Lower lobe of right lung (tissue), 2 donors: ENCODE measurements at regions not wholly inside any gene's neighbourhood (a gene's known extent, or its start where the extent isn't known, plus 50 kb on each side); places are given as distances from the start of the nearest gene placed in this dataset.

Experiments used
- ATAC-seq, 2 donors: fragments of 200-7000 bp; cut with Tn5 transposase; one replicate each; pipeline ENCODE4 v1.9.1; 2020 to 2022; ENCODE audit warnings: mild to moderate bottlenecking in 2 of 2, moderate library complexity in 2 of 2
- DNase-seq: peaks from one replicate; pipeline ENCODE4 v3.0.0-alpha.2; 2020
- H3K27ac ChIP-seq: fragments of 200-600 bp; one replicate; pipeline ENCODE4 v1.8.0; 2022
- H3K27me3 ChIP-seq: fragments of 200-600 bp; one replicate; pipeline ENCODE4 v1.8.0; 2022; ENCODE audit warnings: low read depth
- H3K36me3 ChIP-seq: fragments of 200-600 bp; one replicate; pipeline ENCODE4 v1.8.0; 2022; ENCODE audit warnings: mild to moderate bottlenecking
- H3K4me1 ChIP-seq: fragments of 200-600 bp; one replicate; pipeline ENCODE4 v1.8.0; 2022
- H3K4me3 ChIP-seq: fragments of 200-600 bp; one replicate; pipeline ENCODE4 v1.8.0; 2022; ENCODE audit warnings: mild to moderate bottlenecking
- H3K9me3 ChIP-seq: fragments of 200-600 bp; one replicate; pipeline ENCODE4 v1.8.0; 2022
- intact Hi-C: fragments of 100-400 bp; cut with DNase I; formaldehyde crosslinking; loops from one replicate; pipeline ENCODE4 v1.11.0; 2022
- TF ChIP-seq, protein P1 (sequence below): fragments of 200-600 bp; IDR thresholded peaks from one replicate; pipeline ENCODE4 v1.8.0; 2022; ENCODE audit warnings: antibody characterized with exemption, mild to moderate bottlenecking
- donor health status: DM: no; HTN: yes; CAD: no; lungs with severe emphysema.

DNA sequence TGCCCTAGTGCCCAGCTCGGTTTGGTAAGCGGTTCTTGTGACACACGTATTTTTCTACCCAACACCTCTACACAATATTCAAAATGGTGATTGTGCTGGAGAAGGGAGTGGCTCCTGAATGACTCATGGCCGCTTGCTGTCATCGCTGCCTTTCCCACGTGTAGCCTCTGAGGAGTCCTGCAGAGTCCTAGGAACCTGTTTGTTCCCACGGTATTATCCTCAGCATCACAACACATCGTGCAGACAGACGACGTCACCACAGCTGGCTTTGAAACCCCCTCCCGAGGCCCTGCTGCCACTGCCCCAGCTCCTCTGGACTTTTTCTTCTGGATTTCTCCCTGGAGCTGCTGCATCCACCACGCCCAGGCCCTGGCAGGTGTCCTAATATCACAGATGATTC, 353.5 kb downstream of the SMOC2 start:
- H3K36me3 ChIP-seq = no peaks in the 10 kb centered on the region
- no peak for ATAC-seq
- H3K4me3 ChIP-seq = no peak overlapping the region
- no peak overlapping the region for H3K27ac ChIP-seq
- no peaks in the 10 kb centered on the region for H3K27me3 ChIP-seq
- H3K9me3 ChIP-seq = no peaks in the 10 kb centered on the region
- no peaks in the 10 kb centered on the region for H3K4me1 ChIP-seq
- no peak for DNase-seq
- intact Hi-C loops = no loop called here
- TF ChIP-seq, protein P1, sequence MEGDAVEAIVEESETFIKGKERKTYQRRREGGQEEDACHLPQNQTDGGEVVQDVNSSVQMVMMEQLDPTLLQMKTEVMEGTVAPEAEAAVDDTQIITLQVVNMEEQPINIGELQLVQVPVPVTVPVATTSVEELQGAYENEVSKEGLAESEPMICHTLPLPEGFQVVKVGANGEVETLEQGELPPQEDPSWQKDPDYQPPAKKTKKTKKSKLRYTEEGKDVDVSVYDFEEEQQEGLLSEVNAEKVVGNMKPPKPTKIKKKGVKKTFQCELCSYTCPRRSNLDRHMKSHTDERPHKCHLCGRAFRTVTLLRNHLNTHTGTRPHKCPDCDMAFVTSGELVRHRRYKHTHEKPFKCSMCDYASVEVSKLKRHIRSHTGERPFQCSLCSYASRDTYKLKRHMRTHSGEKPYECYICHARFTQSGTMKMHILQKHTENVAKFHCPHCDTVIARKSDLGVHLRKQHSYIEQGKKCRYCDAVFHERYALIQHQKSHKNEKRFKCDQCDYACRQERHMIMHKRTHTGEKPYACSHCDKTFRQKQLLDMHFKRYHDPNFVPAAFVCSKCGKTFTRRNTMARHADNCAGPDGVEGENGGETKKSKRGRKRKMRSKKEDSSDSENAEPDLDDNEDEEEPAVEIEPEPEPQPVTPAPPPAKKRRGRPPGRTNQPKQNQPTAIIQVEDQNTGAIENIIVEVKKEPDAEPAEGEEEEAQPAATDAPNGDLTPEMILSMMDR = no peak

DNA sequence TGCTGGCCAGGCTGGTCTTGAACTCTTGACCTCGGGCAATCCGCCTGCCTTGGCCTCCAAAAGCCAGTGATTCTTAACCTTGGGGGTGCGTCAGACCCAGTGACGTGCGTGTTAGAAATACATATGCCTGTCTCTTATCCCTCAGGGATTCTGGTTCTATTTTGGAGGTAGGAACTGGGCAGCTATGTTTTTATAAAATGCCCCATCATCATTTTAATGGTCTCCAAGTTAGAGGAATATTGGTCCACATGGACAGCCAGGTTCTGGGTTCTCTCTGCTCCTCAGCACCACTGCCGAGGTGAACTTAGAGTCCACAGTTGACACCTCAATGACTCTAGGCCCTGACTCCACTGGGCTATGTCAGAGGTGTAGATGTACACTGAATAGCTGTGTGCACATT, 352.7 kb downstream of the SMOC2 start:
- TF ChIP-seq, protein P1 = no peak
- intact Hi-C loops = no loop called here
- Histone ChIP-seq H3K4me1 (no peaks in the 10 kb centered on the region), H3K27ac (no peak overlapping the region), H3K9me3 (no peaks in the 10 kb centered on the region), H3K27me3 (no peaks in the 10 kb centered on the region), H3K4me3 (no peak overlapping the region), H3K36me3 (no peaks in the 10 kb centered on the region)
- ATAC-seq (no peak), DNase-seq (no peak)

DNA sequence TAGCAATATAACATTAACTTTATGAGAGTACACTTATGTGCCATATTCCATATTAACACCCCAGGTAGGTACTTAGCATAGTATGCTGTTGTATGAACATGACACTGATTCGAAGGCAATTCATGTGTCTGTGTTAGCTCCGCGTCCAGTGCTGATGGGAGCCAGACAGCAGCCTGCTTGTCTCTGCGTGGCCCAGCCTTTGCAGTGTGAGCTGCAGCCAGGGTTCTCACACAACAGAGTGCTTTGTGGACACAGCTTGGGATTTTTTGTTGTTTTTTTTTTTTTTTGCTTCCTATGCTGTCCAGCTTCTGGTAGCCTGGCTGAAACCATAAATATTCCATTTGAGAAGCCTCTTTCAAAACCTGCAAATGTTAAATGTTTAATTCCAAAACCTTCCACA, 350.9 kb downstream of the SMOC2 start:
- DNase-seq (no peak), ATAC-seq (no peak)
- TF ChIP-seq, protein P1 = no peak
- Histone ChIP-seq H3K27ac (no peak overlapping the region), H3K4me3 (no peak overlapping the region), H3K36me3 (no peaks in the 10 kb centered on the region), H3K27me3 (no peaks in the 10 kb centered on the region), H3K4me1 (no peaks in the 10 kb centered on the region), H3K9me3 (no peaks in the 10 kb centered on the region)
- intact Hi-C loops = no loop called here

DNA sequence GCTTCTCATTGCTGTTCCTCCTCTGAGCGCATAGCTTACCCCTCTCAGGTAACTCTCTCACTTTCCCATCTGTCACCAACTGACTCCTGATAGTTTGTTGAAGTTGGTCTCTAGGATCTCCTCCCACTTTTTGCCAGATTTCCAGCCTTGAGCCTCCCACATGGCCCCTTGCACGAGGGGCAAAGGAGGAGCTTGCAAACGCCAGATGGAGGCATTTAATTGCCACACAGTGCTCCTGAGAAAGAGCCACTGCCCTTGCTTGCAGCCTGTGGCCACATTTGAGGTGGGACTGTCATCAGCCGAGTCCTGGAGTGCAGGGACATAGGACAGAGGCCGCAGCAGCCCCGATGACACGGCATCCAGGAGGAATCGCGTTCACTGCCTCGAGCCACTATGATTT, 348.7 kb downstream of the SMOC2 start:
- ATAC-seq (no peak), DNase-seq (no peak)
- Histone ChIP-seq H3K27me3 (no peaks in the 10 kb centered on the region), H3K27ac (no peak overlapping the region), H3K36me3 (no peaks in the 10 kb centered on the region), H3K4me3 (no peak overlapping the region), H3K4me1 (no peaks in the 10 kb centered on the region), H3K9me3 (no peaks in the 10 kb centered on the region)
- TF ChIP-seq, protein P1 = no peak
- intact Hi-C loops = no loop called here

- intact Hi-C loops = no loop called here
- no peak for ATAC-seq
- TF ChIP-seq, protein P1 = no peak
Measured at GRCh38 chr6:168785720-168786511, 344.9 kb downstream of the SMOC2 start.

More at GRCh38 chr6:168785720-168786511, 344.9 kb downstream of the SMOC2 start:
- no peaks in the 10 kb centered on the region for H3K36me3 ChIP-seq
- no peaks in the 10 kb centered on the region for H3K4me1 ChIP-seq
- no peak overlapping the region for H3K4me3 ChIP-seq
- H3K27me3 ChIP-seq = peaks cover 3% of the 10 kb centered on the region
- no peak overlapping the region for H3K27ac ChIP-seq
- H3K9me3 ChIP-seq = no peaks in the 10 kb centered on the region
- DNase-seq = no peak
